GM23338 (cell line): ENCODE measurements at regions not wholly inside any gene's neighbourhood (a gene's known extent, or its start where the extent isn't known, plus 50 kb on each side); places are given as distances from the start of the nearest gene placed in this dataset.

Source experiments
- ATAC-seq: fragments of 200-7000 bp; cut with Tn5 transposase; 3 replicates; pipeline ENCODE4 v1.9.1; 2020
- DNase-seq: peaks from one replicate; pipeline ENCODE4 v3.0.0-alpha.2; 2015; ENCODE audit warnings: low spot score
- H2AFZ ChIP-seq: fragments of 200-600 bp; sonication (generic); 2 replicates; pipeline ENCODE4 v1.8.0; 2016; ENCODE audit warnings: antibody characterized with exemption, mild to moderate bottlenecking, moderate library complexity
- H3F3A ChIP-seq: fragments of 200-600 bp; sonication (generic); replicated peaks from 2 replicates; pipeline ENCODE4 v1.8.0; 2017; ENCODE audit warnings: antibody characterized with exemption, mixed run types, low read depth
- H3K27ac ChIP-seq: fragments of 200-600 bp; sonication (generic); 2 replicates; pipeline ENCODE4 v1.6.1; 2016; ENCODE audit warnings: low read depth
- H3K27me3 ChIP-seq: fragments of 200-600 bp; sonication (generic); 2 replicates; pipeline ENCODE4 v1.8.0; 2016; ENCODE audit warnings: mild to moderate bottlenecking, mixed run types, moderate library complexity; ENCODE audit not compliant: insufficient read depth
- H3K36me3 ChIP-seq: fragments of 200-600 bp; sonication (generic); 2 replicates; pipeline ENCODE4 v1.8.0; 2016; ENCODE audit warnings: mild to moderate bottlenecking; ENCODE audit not compliant: insufficient read depth
- H3K4me1 ChIP-seq: fragments of 200-600 bp; sonication (generic); 2 replicates; pipeline ENCODE4 v1.8.0; 2016; ENCODE audit warnings: mild to moderate bottlenecking, moderate library complexity; ENCODE audit not compliant: insufficient read depth
- H3K4me2 ChIP-seq: fragments of 200-600 bp; sonication (generic); 2 replicates; pipeline ENCODE4 v1.7.1; 2017; ENCODE audit warnings: mixed run types
- H3K4me3 ChIP-seq: fragments of 200-600 bp; sonication (generic); 2 replicates; pipeline ENCODE4 v1.6.1; 2016; ENCODE audit warnings: mixed run types
- H3K79me2 ChIP-seq: fragments of 200-600 bp; sonication (generic); replicated peaks from 2 replicates; pipeline ENCODE4 v1.8.0; 2017; ENCODE audit warnings: mild to moderate bottlenecking; ENCODE audit not compliant: insufficient read depth
- H3K9me2 ChIP-seq: fragments of 200-600 bp; sonication (generic); 2 replicates; pipeline ENCODE4 v1.8.0; 2017; ENCODE audit not compliant: insufficient read depth
- H4K20me1 ChIP-seq: fragments of 200-600 bp; sonication (generic); replicated peaks from 2 replicates; pipeline ENCODE4 v1.8.0; 2017; ENCODE audit warnings: mild to moderate bottlenecking; ENCODE audit not compliant: insufficient read depth
- H3K27ac Mint-ChIP-seq: 2 replicates; pipeline ENCODE4 v1.8.0; 2020; ENCODE audit warnings: inconsistent platforms, mild to moderate bottlenecking, moderate library complexity, mixed read lengths
- H3K27me3 Mint-ChIP-seq: 3 replicates; pipeline ENCODE4 v1.8.0; 2022; ENCODE audit warnings: low read depth, mild to moderate bottlenecking, moderate library complexity, mixed read lengths, inconsistent platforms; ENCODE audit not compliant: insufficient read depth, poor library complexity
- H3K36me3 Mint-ChIP-seq: 3 replicates; pipeline ENCODE4 v1.8.0; 2021; ENCODE audit warnings: low read depth, mild to moderate bottlenecking, inconsistent platforms, moderate library complexity, mixed read lengths
- H3K4me1 Mint-ChIP-seq: 3 replicates; pipeline ENCODE4 v1.8.0; 2020; ENCODE audit warnings: mild to moderate bottlenecking, inconsistent platforms, mixed read lengths
- H3K4me3 Mint-ChIP-seq: 3 replicates; pipeline ENCODE4 v1.8.0; 2021; ENCODE audit warnings: moderate library complexity, mild to moderate bottlenecking, inconsistent platforms, mixed read lengths
- H3K9me3 Mint-ChIP-seq: 3 replicates; pipeline ENCODE4 v1.8.0; 2020; ENCODE audit warnings: moderate library complexity, mild to moderate bottlenecking, inconsistent platforms, mixed read lengths
- CREB1 ChIP-seq: fragments of 250-450 bp; sonication (Bioruptor Pico); IDR thresholded peaks from 2 replicates; pipeline ENCODE4 v1.5.0; 2020; ENCODE audit warnings: low read depth, mild to moderate bottlenecking, moderate library complexity
- EZH2 ChIP-seq: fragments of 200-600 bp; sonication (generic); IDR thresholded peaks from one replicate; pipeline ENCODE4 v1.8.0; 2017; ENCODE audit warnings: antibody characterized with exemption, mild to moderate bottlenecking, low read depth; ENCODE audit not compliant: unreplicated experiment
- EZH2phosphoT487 ChIP-seq: fragments of 200-600 bp; sonication (generic); IDR thresholded peaks from one replicate; pipeline ENCODE4 v1.8.1; 2018; ENCODE audit warnings: antibody characterized with exemption; ENCODE audit not compliant: unreplicated experiment
- NANOG ChIP-seq: IDR thresholded peaks from 2 replicates; pipeline ENCODE4 v1.6.1; 2016; ENCODE audit warnings: antibody characterized with exemption, borderline replicate concordance
- POLR2AphosphoS5 ChIP-seq: IDR thresholded peaks from 2 replicates; pipeline ENCODE4 v1.6.1; 2016; ENCODE audit warnings: antibody characterized with exemption, low read depth
- STAT1 ChIP-seq: IDR thresholded peaks from one replicate; pipeline ENCODE4 v1.6.1; 2016; ENCODE audit warnings: antibody characterized with exemption; ENCODE audit not compliant: unreplicated experiment
- ZNF114 ChIP-seq: fragments of 250-450 bp; sonication (Bioruptor Pico); IDR thresholded peaks from 2 replicates; pipeline ENCODE4 v1.5.0; 2020; ENCODE audit warnings: mild to moderate bottlenecking, moderate library complexity
- TF ChIP-seq, protein P1 (sequence below): IDR thresholded peaks from one replicate; pipeline ENCODE4 v1.6.1; 2018; ENCODE audit warnings: antibody characterized with exemption; ENCODE audit not compliant: unreplicated experiment

DNA sequence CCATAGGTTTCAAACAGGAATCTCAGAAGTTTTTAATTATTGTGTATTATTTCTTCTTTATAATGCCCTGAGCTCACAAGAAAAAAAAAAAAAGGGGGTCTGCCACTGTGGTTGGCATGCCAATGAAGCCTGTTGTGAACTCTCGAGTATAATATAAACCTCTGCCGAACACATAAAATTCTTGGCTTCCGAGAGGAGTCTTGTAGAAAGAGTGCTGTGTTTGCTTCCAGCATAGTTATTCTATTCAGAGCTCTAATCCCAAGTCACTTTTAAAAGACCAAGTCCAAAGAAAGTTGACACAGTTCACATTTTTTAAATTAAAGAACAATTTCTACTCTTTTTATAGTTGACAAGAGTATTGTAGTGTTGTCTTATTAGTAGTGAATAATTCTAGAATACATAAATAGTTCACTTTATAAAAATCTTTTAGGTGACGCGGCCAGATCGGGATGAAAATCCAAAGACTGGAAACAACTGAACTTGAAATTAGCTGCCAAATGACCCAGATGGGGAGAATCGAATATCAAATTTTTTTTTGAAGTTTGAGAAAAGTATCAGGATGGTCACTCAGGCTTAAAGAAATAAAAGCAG, 293.2 kb downstream of the DUSP10 start:
- TF ChIP-seq STAT1: no peak
- no peaks in the 10 kb centered on the region for H3K27me3 ChIP-seq
- Mint-ChIP-seq H3K36me3 (no peaks in the 10 kb centered on the region), H3K27me3 (peaks cover 1% of the 10 kb centered on the region), H3K4me3 (no peak overlapping the region), H3K27ac (no peak overlapping the region), H3K9me3 (no peaks in the 10 kb centered on the region; the same call in 2 of the 3 replicates), H3K4me1 (no peaks in the 10 kb centered on the region)
- no peak overlapping the region for H3K27ac ChIP-seq
- H3K4me2 ChIP-seq: no peak overlapping the region
- H4K20me1 ChIP-seq: no peaks in the 10 kb centered on the region
- no peaks in the 10 kb centered on the region; the same call in 1 of the 2 replicates for H3K9me2 ChIP-seq
- ATAC-seq (no peak), DNase-seq (no peak)
- H3K4me1 ChIP-seq: no peaks in the 10 kb centered on the region
- H3K36me3 ChIP-seq: no peaks in the 10 kb centered on the region
- no peaks in the 10 kb centered on the region for H3K79me2 ChIP-seq
- no peak overlapping the region for H3K4me3 ChIP-seq
- H2AFZ ChIP-seq: no peak overlapping the region
- no peaks in the 10 kb centered on the region for H3F3A ChIP-seq

DNA sequence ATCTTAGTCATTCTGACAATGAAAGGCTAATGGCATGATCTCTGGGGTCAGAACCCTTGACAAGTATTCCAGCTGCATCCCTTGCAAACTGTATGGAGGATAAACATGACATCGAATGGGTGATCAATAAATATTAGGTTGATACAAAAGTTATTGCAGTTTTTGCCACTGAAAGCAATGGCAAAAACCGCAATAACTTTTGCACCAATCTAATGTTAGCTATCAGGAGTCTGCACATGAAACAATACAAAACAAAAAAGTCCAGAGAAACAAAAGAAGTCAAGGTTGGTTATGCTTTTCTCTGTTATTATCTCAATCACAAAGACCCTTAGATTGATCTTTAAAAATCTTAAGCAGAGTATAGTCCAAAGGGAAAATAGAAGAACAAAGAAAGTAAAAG, 292.7 kb downstream of the DUSP10 start:
- Histone ChIP-seq H3K36me3 (no peaks in the 10 kb centered on the region), H3K9me2 (no peaks in the 10 kb centered on the region; the same call in 1 of the 2 replicates), H3K27me3 (no peaks in the 10 kb centered on the region), H3K4me1 (no peaks in the 10 kb centered on the region), H3K79me2 (no peaks in the 10 kb centered on the region), H2AFZ (no peak overlapping the region), H3F3A (no peaks in the 10 kb centered on the region), H3K4me2 (no peak overlapping the region), H4K20me1 (no peaks in the 10 kb centered on the region), H3K4me3 (no peak overlapping the region), H3K27ac (no peak overlapping the region)
- no peak for TF ChIP-seq CREB1 (CRISPR knock-in tag)
- TF ChIP-seq ZNF114 (CRISPR knock-in tag): no peak
- no peak for TF ChIP-seq POLR2AphosphoS5
- TF ChIP-seq NANOG: no peak
- TF ChIP-seq, protein P1, sequence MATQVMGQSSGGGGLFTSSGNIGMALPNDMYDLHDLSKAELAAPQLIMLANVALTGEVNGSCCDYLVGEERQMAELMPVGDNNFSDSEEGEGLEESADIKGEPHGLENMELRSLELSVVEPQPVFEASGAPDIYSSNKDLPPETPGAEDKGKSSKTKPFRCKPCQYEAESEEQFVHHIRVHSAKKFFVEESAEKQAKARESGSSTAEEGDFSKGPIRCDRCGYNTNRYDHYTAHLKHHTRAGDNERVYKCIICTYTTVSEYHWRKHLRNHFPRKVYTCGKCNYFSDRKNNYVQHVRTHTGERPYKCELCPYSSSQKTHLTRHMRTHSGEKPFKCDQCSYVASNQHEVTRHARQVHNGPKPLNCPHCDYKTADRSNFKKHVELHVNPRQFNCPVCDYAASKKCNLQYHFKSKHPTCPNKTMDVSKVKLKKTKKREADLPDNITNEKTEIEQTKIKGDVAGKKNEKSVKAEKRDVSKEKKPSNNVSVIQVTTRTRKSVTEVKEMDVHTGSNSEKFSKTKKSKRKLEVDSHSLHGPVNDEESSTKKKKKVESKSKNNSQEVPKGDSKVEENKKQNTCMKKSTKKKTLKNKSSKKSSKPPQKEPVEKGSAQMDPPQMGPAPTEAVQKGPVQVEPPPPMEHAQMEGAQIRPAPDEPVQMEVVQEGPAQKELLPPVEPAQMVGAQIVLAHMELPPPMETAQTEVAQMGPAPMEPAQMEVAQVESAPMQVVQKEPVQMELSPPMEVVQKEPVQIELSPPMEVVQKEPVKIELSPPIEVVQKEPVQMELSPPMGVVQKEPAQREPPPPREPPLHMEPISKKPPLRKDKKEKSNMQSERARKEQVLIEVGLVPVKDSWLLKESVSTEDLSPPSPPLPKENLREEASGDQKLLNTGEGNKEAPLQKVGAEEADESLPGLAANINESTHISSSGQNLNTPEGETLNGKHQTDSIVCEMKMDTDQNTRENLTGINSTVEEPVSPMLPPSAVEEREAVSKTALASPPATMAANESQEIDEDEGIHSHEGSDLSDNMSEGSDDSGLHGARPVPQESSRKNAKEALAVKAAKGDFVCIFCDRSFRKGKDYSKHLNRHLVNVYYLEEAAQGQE: no peak
- TF ChIP-seq EZH2phosphoT487: no peak
- no peak for TF ChIP-seq EZH2
- TF ChIP-seq STAT1: no peak
- H3K9me3 Mint-ChIP-seq: no peaks in the 10 kb centered on the region; the same call in 2 of the 3 replicates
- no peak overlapping the region for H3K27ac Mint-ChIP-seq
- DNase-seq (no peak), ATAC-seq (no peak)
- H3K4me1 Mint-ChIP-seq: no peaks in the 10 kb centered on the region
- no peak overlapping the region for H3K4me3 Mint-ChIP-seq
- peaks cover 1% of the 10 kb centered on the region for H3K27me3 Mint-ChIP-seq
- H3K36me3 Mint-ChIP-seq: no peaks in the 10 kb centered on the region
